ENCODE measurements at regions not wholly inside any gene's neighbourhood (a gene's known extent, or its start where the extent isn't known, plus 50 kb on each side); places are given as distances from the start of the nearest gene placed in this dataset.

GRCh38 chr9:27750566-27750965 lies 177.3 kb upstream of the C9orf72 start:
- TF ChIP-seq CTCF (tag by site-specific recombination; IDR thresholded peaks at IDR 0.05) (no peak), ATF2 (tag by site-specific recombination; IDR thresholded peaks at IDR 0.05; ENCODE audit: low read depth) (no peak), ZNF114 (tag by site-specific recombination; IDR thresholded peaks at IDR 0.05) (no peak), SCRT1 (tag by site-specific recombination; IDR thresholded peaks at IDR 0.05; ENCODE audit: borderline replicate concordance) (no peak), ZFP37 (tag by site-specific recombination; IDR thresholded peaks at IDR 0.05) (no peak), ZNF785 (tag by site-specific recombination; IDR thresholded peaks at IDR 0.05) (no peak), ZNF335 (tag by site-specific recombination; conservative IDR thresholded peaks at IDR 0.05) (no peak), TCF7L2 (IDR thresholded peaks at IDR 0.05; ENCODE audit: borderline replicate concordance, low read depth, low read length) (no peak), REST (tag by site-specific recombination; IDR thresholded peaks at IDR 0.05) (no peak), ZNF398 (tag by site-specific recombination; IDR thresholded peaks at IDR 0.05) (no peak), MEIS1 (CRISPR knock-in tag; IDR thresholded peaks at IDR 0.05; ENCODE audit: borderline replicate concordance) (no peak), ZNF837 (tag by site-specific recombination; IDR thresholded peaks at IDR 0.05) (no peak)

Measured in HEK293 (cell line).